Endothelial cell of umbilical vein (primary cell): ENCODE measurements at regions not wholly inside any gene's neighbourhood (a gene's known extent, or its start where the extent isn't known, plus 50 kb on each side); places are given as distances from the start of the nearest gene placed in this dataset.

Experiments
- CTCF ChIP-seq, 2 donors: IDR thresholded peaks; 1 replicate in 1 of 2; 2 replicates in 1 of 2; pipeline ENCODE4 v1.5.1; 2011; ENCODE audit warnings: low read length in 2 of 2, mild to moderate bottlenecking in 2 of 2, moderate library complexity in 2 of 2, control low read depth in 1 of 2, inconsistent platforms in 1 of 2, low read depth in 1 of 2; ENCODE audit not compliant: insufficient read depth in 1 of 2; ENCODE audit errors: extremely low read depth in 1 of 2
- EZH2 ChIP-seq: IDR thresholded peaks from 2 replicates; pipeline ENCODE4 v1.6.1; 2012; ENCODE audit warnings: borderline replicate concordance, low read depth, mild to moderate bottlenecking, moderate library complexity, low read length, inconsistent platforms; ENCODE audit not compliant: severe bottlenecking
- FOS ChIP-seq: IDR thresholded peaks from 2 replicates; pipeline ENCODE4 v1.6.1; 2011; ENCODE audit warnings: mild to moderate bottlenecking, low read length, moderate library complexity, borderline replicate concordance; ENCODE audit not compliant: insufficient read depth
- GATA2 ChIP-seq: IDR thresholded peaks from 2 replicates; pipeline ENCODE4 v1.7.0; 2011; ENCODE audit warnings: low read depth, mild to moderate bottlenecking, moderate library complexity, mixed read lengths, low read length; ENCODE audit not compliant: insufficient read length, insufficient read depth
- JUN ChIP-seq: IDR thresholded peaks from 2 replicates; pipeline ENCODE4 v1.6.1; 2011; ENCODE audit warnings: borderline replicate concordance, low read depth; ENCODE audit not compliant: insufficient read length, insufficient read depth
- MAX ChIP-seq: IDR thresholded peaks from 2 replicates; pipeline ENCODE4 v1.6.1; 2011; ENCODE audit not compliant: insufficient read depth, insufficient read length
- MYC ChIP-seq: IDR thresholded peaks from one replicate; pipeline ENCODE4 v1.6.1; 2011; ENCODE audit warnings: mild to moderate bottlenecking, low read depth, low read length
- POLR2A ChIP-seq: IDR thresholded peaks from 2 replicates; pipeline ENCODE4 v1.6.1; 2012; ENCODE audit warnings: low read depth, mild to moderate bottlenecking, control low read depth, low read length
- POLR2AphosphoS5 ChIP-seq: IDR thresholded peaks from 2 replicates; pipeline ENCODE4 v1.6.1; 2012; ENCODE audit warnings: low read depth, mild to moderate bottlenecking, control low read depth, low read length, moderate library complexity; ENCODE audit not compliant: insufficient read depth

- TF ChIP-seq CTCF (IDR thresholded peaks at IDR 0.05; ENCODE audit: extremely low read depth in 1 of 2, insufficient read depth in 1 of 2, low read depth in 1 of 2, low read length in 2 of 2): no peak
- TF ChIP-seq POLR2A: no peak
- no peak for TF ChIP-seq MAX
- no peak for TF ChIP-seq EZH2
- no peak for TF ChIP-seq POLR2AphosphoS5
- no peak for TF ChIP-seq MYC
- no peak for TF ChIP-seq GATA2
- no peak for TF ChIP-seq JUN
- TF ChIP-seq FOS: no peak
Measured at GRCh38 chr16:63287401-63287800, 1251.2 kb upstream of the CDH8 start.
